ENCODE measurements at regions not wholly inside any gene's neighbourhood (a gene's known extent, or its start where the extent isn't known, plus 50 kb on each side); places are given as distances from the start of the nearest gene placed in this dataset.
"Not testable (repeated sequence)": the region's sequence is repeated elsewhere in the genome, so short reads cannot be mapped to it uniquely, and the experiment has no call there.

DNA sequence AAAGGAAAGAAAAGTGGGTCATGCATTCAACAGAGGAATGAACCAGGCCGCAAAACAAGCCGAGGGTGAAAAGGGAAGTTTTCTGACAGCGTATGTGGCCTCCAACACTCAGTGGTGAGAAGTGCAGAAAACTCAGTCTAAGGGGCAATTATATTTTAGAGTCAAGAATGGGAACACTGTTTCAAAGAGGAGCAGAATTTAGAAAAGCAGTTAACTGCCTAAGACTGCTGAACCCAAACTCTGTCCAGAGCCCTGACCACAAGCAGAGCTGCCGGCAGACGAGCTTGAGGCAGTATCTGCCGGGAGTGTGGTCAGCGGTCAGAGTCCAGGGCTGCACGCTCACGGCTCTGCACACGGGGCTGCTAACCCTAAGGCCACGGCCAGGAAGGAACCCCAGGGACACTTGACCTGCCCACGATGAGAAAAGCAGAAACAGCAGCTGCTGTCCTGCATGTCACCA lies 347.0 kb upstream of the ID2 start:
- no peak for DNase-seq

GRCh38 chr2:8335801-8336200 lies 346.1 kb upstream of the ID2 start:
- DNase-seq: no peak

DNA sequence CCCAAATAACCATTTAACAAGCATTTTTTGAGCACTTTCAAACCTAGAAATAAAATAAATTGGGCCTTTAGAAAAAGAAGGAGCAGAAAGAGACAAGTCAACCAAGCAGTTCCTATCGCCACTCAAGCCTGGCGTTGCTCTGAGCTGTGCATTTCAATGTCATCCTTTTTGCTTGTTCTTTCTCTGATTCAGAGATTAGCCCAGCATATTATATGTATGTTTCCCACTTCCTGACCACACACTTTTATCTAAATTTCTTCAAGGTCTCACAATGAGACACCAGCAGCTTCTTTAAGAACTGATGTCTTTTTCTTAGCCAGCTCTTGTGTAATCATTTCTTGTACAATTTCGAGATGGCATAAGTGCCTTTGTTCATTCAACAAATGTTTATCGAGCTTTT lies 344.5 kb upstream of the ID2 start:
- no peak for DNase-seq

DNA sequence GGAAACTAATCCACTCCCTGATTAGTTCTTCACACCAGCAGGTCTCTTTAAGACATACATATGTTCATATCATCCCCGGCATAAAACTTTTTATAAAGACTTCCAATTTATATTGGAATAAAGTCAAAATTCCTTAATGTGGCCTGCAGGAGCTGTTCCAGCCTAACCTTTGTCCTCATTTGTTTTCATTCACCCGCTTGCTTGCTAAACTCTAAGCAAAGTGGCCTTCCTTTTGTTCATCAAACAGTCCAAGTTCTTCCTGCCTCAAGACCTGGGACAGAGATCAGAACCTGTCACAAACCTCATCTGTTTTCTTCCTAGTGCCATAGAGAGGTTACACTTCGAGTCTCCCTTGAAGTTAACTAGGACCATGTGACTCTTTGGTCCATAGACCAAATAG lies 339.4 kb upstream of the ID2 start:
- no peak for DNase-seq

DNA sequence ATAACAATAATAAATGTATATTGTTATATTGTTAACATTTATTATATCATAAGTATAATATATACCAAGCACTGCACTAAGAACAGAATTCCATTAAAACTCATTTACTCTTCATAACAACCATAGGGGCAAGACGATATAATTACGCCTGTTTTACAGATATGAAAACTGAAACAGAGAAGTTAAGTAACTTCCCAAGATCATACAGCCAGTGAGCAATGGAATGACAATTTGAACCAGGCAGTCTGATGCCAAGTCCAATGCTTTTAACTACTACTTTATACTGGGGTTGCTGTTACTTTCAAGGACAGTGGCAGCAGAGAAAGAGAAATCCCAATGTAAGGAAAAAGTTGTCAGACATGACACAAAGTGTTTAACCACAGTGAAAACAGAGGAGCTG lies 338.8 kb upstream of the ID2 start:
- no peak for DNase-seq

GRCh38 chr2:8344144-8345097 lies 337.4 kb upstream of the ID2 start:
- DNase-seq: no peak

- DNase-seq: no peak
Observed at GRCh38 chr2:8345200-8345599, 336.7 kb upstream of the ID2 start.

DNA sequence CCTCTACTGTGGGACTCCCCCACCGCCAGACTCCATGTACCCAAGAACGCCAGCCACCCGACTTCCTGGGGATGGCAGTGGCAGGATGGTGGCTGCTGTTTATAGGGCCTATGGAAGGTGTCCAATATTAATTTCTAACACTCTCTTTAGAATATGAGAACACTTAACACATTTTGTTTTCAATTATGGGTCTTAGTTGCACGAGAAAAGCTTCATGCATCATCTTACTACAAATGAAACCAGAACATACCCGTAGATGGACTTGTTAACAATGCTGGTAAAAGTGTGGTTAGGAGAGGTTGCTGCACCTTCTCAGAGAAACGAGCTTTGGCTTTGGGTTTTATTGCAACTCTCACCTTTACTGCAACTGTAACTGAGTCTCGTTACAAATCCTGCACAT lies 335.6 kb upstream of the ID2 start:
- DNase-seq: no peak

GRCh38 chr2:8346706-8347430 lies 335.0 kb upstream of the ID2 start:
- no peak for DNase-seq

- DNase-seq: not testable (repeated sequence)
Observed at GRCh38 chr2:8348911-8349310, 332.9 kb upstream of the ID2 start.

DNA sequence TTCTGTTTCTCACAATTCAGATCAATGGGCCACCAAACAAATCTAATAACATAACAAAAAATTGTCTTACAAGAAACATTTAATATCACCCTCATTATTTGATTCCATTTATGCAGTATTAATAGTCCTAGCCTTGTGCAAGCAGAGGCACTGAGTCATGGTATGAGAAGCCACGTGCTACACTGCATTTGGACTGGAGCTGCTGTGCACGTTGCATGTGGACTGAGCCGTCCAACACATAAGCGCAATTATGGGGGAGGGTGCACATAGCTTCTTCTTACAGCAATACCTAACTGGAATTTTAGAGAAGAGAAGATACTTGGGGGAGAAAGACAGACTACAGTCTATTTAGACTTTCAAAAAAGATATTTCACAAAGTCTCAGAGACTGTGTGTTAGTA lies 329.6 kb upstream of the ID2 start:
- DNase-seq: no peak

- DNase-seq: no peak
Observed at GRCh38 chr2:8352989-8353388, 328.9 kb upstream of the ID2 start.

GRCh38 chr2:8355102-8355859 lies 326.6 kb upstream of the ID2 start:
- no peak for DNase-seq

DNA sequence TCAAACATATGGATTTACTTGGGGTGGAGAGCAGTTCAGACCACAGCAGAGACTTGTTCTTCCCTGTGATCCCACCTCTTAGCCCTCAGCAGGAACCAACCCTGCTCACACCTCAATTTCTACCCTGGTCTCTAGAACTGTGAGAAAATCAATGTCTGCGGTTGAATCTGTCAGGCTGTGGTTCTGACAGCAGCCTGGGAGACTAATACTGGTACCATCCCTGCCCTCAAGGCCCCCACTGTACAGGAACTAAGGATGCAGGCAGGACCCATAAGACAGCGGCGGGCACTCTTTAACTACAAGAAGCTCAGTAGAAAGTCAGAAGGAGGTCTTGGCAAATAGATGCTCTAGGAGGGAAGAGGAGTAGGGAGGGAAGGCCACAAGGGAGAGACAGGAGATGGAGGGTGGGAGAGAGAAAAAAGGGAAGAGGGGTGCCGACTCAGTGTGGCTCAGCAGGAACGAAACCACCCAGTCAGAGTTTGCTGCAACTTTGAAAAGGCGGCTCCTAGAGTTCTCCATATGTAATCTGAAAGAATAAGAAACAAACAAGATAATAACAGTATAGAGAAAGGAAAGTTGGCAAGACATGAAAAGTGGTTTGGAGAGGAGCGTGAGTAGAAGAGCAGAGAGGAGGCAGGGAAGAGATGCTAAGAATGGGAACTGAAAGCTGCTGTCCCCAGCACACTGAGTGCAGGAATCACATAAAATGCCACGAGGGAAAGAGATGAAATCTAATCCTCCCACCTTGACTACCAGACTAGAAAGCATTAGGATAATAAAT lies 323.9 kb upstream of the ID2 start:
- DNase-seq: no peak

DNA sequence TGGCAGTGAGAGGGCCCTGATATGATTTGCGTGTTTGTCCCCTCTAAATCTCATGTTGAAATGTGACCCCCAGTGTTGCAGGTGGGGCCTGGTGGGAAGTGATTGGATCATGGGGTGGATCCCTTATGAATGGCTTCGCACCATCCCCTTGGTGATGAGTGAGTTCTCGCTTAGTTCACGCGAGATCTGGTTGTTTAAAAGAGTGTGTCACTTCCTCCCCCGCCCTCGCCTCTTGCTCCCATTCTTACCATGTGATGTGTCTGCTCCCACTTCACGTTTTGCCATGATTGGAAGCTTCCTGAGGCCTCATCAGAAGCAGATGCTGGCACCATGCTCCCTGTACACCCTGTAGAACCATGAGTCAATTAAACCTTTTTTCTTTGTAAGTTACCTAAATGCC lies 319.9 kb upstream of the ID2 start:
- no peak for DNase-seq

DNA sequence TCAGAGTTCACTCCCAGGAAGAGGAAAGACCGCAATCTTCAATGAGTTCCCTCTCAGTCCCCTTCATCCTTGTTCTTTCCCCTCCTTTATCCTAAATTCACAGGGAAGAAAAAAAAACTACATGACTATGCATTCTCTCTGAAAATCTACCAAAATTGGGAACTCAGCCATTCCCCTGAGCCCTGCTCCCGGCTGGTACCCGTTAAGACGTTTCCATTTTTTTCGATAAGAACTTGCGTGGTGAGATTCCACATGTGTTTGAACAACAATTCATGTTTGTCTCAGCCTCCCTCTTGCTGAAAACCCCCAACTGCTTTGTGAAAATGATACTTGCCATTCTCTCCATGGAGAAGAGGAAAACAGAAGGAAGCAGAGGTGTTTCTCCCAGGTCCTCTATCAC lies 318.7 kb upstream of the ID2 start:
- no peak for DNase-seq

DNA sequence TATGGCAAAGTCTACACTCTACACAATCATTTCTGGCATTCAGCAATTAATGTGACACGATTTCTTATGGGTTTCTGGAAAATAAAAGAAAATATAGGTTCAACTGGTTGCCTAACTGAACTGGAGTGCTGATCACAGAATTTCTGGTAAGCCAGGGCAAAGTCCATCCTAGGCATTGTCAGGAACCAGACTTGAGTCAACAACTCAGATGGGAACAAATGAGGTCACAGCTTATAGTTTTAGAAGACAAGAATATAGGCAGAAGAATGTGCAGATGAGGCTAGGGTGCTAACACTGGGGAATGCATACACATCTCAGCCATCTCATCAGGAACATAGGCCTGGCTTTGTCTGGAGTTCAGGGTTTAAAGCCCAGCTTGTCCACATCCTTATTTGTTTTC lies 317.2 kb upstream of the ID2 start:
- DNase-seq: no peak

DNA sequence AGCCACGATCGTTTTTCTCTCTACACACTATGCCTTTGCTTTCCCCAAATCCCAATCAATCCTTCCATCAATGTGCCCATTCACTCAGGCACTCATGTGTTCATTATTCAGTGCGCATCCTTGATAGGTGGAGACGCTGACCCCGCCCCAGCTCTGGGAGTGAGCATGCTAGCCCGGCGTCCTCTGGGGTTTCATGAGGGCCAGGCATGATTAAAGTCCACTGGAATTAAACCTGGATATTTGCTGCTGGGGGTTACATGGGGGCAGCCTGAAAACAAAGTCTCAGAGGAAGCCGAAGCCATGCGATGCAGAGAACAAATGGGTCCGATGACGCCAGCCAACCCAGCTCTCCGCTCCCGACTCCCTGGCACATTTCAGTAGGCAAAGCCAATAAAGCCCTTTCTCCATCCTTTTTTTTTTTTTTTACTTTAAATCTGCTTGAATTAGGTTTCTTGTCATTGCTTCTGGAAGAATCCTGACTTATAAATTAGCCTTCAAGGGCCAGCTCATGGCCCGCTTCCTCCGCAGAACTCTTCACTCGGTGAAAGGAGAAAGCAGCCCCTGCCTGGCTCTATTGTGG lies 316.4 kb upstream of the ID2 start:
- DNase-seq: no peak

DNA sequence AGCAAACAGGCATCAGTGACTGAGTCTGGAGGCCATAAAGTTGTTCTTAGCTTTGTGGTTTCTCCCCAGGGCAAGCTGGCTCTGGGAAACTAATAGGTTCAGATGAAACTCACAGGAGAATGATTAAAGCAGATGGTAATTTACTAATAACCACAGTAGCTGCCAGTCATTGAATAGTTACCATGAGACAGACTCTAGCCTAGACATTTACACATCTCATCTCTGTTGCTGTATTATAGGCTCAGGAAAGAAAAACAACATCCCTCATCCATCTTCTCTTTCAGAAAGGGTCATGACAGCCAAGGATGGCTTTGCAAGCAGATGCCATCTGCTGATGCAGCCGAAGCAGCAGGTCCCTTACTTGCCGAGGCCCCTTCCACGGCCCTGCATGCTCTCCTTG lies 314.0 kb upstream of the ID2 start:
- no peak for DNase-seq

DNA sequence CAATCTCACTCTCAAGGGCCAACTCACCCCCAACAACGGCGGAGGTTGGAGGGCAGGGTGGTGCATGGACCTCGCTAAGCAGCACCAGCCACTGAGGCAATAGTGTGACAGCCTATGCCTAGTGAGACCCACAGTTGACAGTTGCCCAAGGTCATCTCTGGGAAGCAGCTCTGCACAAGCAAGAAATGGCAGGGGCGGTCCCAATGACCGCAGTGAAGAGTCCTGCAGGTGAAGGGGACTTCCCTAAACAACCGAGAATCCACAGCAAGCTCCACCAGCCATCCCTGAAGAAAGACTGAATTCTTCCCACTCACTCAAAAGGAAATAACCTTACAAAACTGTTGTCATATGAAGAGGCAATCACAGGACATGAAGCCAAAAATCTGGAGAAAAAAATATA lies 313.4 kb upstream of the ID2 start:
- no peak for DNase-seq

GRCh38 chr2:8369522-8369921 lies 312.3 kb upstream of the ID2 start:
- DNase-seq: no peak

DNA sequence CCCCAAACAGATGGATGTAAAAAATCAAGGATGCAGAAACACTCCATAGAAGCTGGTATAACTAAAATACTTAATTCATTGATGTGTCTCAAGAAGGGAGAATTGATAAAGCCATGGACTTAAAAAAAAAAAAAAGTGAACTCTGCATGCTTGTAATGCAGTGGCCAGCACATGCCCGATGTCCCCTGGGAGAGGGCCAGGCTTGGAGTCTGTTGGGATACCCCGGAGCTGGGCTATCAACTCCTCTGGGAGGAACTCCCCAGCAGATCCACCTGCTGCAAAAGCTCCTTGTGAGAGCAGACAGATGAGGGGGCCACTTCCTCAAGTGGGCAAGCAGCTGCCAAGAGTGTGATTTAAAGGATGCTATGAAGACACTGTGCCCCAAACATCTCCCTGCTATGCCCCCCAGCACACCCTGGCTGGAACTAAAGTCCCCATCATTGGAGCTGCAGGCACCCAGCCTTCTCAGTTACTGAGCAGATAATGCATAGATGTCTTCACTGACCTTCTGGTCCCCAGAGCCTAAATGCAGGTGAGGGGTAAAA lies 311.5 kb upstream of the ID2 start:
- DNase-seq: no peak

All from GOT3 (cell line).